MM.1S (cell line): ENCODE measurements at regions not wholly inside any gene's neighbourhood (a gene's known extent, or its start where the extent isn't known, plus 50 kb on each side); places are given as distances from the start of the nearest gene placed in this dataset.

ENCODE experiments used
- DNase-seq: peaks from one replicate; pipeline ENCODE4 v3.0.0-alpha.2; 2015
- H2AFZ ChIP-seq: fragments of 300-600 bp; sonication (generic); 2 replicates; pipeline ENCODE4 v1.6.0; 2016; ENCODE audit warnings: antibody characterized with exemption, low read length
- H3F3A ChIP-seq: fragments of 300-600 bp; sonication (generic); 2 replicates; pipeline ENCODE4 v1.6.1; 2016; ENCODE audit warnings: mild to moderate bottlenecking, antibody characterized with exemption, low read length, moderate library complexity, mixed read lengths; ENCODE audit not compliant: insufficient read depth
- H3K27ac ChIP-seq: fragments of 300-600 bp; sonication (generic); 2 replicates; pipeline ENCODE4 v1.5.1; 2016; ENCODE audit warnings: mild to moderate bottlenecking, low read length
- H3K27me3 ChIP-seq: fragments of 300-600 bp; sonication (generic); replicated peaks from 2 replicates; pipeline ENCODE4 v1.6.0; 2016; ENCODE audit warnings: low read length; ENCODE audit not compliant: insufficient read depth
- H3K36me3 ChIP-seq: fragments of 300-600 bp; sonication (generic); replicated peaks from 2 replicates; pipeline ENCODE4 v1.6.1; 2016; ENCODE audit warnings: mild to moderate bottlenecking, low read length, mixed read lengths; ENCODE audit not compliant: insufficient read depth
- H3K4me1 ChIP-seq: fragments of 300-600 bp; sonication (generic); 2 replicates; pipeline ENCODE4 v1.6.1; 2016; ENCODE audit warnings: low read length, mixed read lengths
- H3K4me2 ChIP-seq: fragments of 300-600 bp; sonication (generic); 2 replicates; pipeline ENCODE4 v1.6.0; 2016; ENCODE audit warnings: low read depth, low read length
- H3K4me3 ChIP-seq: fragments of 300-600 bp; sonication (generic); 2 replicates; pipeline ENCODE4 v1.5.1; 2016; ENCODE audit warnings: low read length, mixed read lengths
- H3K79me2 ChIP-seq: fragments of 300-600 bp; sonication (generic); 2 replicates; pipeline ENCODE4 v1.6.1; 2016; ENCODE audit warnings: mixed run types, low read length, mixed read lengths
- H3K9ac ChIP-seq: fragments of 300-600 bp; sonication (generic); 2 replicates; pipeline ENCODE4 v1.6.1; 2016; ENCODE audit warnings: low read length, mixed read lengths
- H3K9me2 ChIP-seq: fragments of 300-600 bp; sonication (generic); replicated peaks from 2 replicates; pipeline ENCODE4 v1.6.1; 2016; ENCODE audit warnings: mild to moderate bottlenecking, low read length, mixed read lengths; ENCODE audit not compliant: insufficient read depth
- H3K9me3 ChIP-seq: fragments of 300-600 bp; sonication (generic); replicated peaks from 2 replicates; pipeline ENCODE4 v1.6.1; 2016; ENCODE audit warnings: mild to moderate bottlenecking, low read length, mixed read lengths; ENCODE audit not compliant: insufficient read depth
- H4K20me1 ChIP-seq: fragments of 300-600 bp; sonication (generic); 2 replicates; pipeline ENCODE4 v1.6.1; 2016; ENCODE audit warnings: mild to moderate bottlenecking, low read length, moderate library complexity, mixed read lengths; ENCODE audit not compliant: insufficient read depth
- CTCF ChIP-seq: fragments of 300-600 bp; sonication (generic); IDR thresholded peaks from 2 replicates; pipeline ENCODE4 v1.5.1; 2016; ENCODE audit warnings: antibody characterized with exemption, low read length, mixed read lengths
- EZH2 ChIP-seq: fragments of 300-600 bp; sonication (generic); optimal IDR thresholded peaks from 2 replicates; pipeline ENCODE3; 2017; ENCODE audit warnings: low read depth, mild to moderate bottlenecking, antibody characterized with exemption, low read length, mixed read lengths
- EZH2phosphoT487 ChIP-seq: fragments of 300-600 bp; sonication (generic); IDR thresholded peaks from 2 replicates; pipeline ENCODE4 v1.6.1; 2018; ENCODE audit warnings: antibody characterized with exemption, low read length

DNA sequence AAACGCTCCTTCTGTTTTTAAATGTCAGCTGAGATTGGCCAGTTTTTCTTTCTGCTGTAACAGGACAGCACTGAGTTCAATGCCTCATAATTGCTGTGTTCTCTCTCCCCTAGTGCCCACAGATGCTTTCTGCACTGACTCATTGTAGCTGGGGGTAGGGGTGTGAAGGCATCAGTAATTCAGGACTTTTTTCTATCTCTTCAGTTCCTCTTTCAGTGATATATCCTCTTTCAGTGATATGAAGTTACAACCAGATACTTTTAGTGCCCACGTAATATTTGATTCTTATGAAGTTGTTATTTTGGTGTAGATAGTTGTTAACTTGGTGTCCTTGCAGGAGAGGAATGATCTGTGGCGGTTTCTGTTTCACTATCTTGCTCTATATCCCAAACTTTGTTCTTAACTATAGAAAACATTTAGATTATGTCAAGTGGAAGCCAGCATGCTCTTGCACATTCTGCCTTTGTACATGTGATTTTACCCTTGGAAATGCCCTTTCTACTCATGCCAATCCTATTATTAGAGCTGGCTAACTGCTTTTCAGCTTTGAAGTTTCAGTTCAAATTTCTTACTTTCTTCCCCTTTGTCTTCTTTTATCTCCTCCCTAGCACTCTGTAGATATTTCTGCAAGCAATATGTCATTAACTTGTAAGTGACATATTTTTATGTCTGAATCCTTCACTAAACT is 1258.4 kb downstream of the FAM133A start:
- no peaks in the 10 kb centered on the region for H3K9me3 ChIP-seq
- peak; percentile 31 for DNase-seq
- H3K79me2 ChIP-seq: no peaks in the 10 kb centered on the region
- peaks cover 14% of the 10 kb centered on the region for H3K4me1 ChIP-seq
- H3K9ac ChIP-seq: peak overlapping the region; percentile 10; the same call in 1 of the 2 replicates
- peaks cover 15% of the 10 kb centered on the region; the same call in 1 of the 2 replicates for H3F3A ChIP-seq
- peak overlapping the region; percentile 24; the same call in 1 of the 2 replicates for H3K4me3 ChIP-seq
- H4K20me1 ChIP-seq: no peaks in the 10 kb centered on the region
- no peaks in the 10 kb centered on the region for H3K36me3 ChIP-seq
- peak overlapping the region; percentile 80 for H2AFZ ChIP-seq
- no peaks in the 10 kb centered on the region for H3K27me3 ChIP-seq
- peak overlapping the region; percentile 54; the same call in 1 of the 2 replicates for H3K4me2 ChIP-seq
- H3K9me2 ChIP-seq: no peaks in the 10 kb centered on the region
- H3K27ac ChIP-seq: peak overlapping the region; percentile 64
- TF ChIP-seq EZH2: no peak
- 0 out of 2 replicates have a peak, but pooled peaks have one; percentile 8 for TF ChIP-seq CTCF
- no peak for TF ChIP-seq EZH2phosphoT487

GRCh38 chrX:94936722-94937121 is 1262.7 kb downstream of the FAM133A start:
- H4K20me1 ChIP-seq: no peaks in the 10 kb centered on the region
- no peaks in the 10 kb centered on the region for H3K79me2 ChIP-seq
- H3K4me2 ChIP-seq: no peak overlapping the region
- no peak overlapping the region for H3K4me3 ChIP-seq
- no peak overlapping the region for H3K9ac ChIP-seq
- no peak for DNase-seq
- H3K9me3 ChIP-seq: no peaks in the 10 kb centered on the region
- TF ChIP-seq EZH2: no peak
- TF ChIP-seq EZH2phosphoT487: no peak
- TF ChIP-seq CTCF: no peak
- H3K27me3 ChIP-seq: no peaks in the 10 kb centered on the region
- no peak overlapping the region for H3K27ac ChIP-seq
- 0 out of 2 replicates have a peak, but pooled peaks cover 12% of the 10 kb centered on the region for H3F3A ChIP-seq
- H2AFZ ChIP-seq: no peak overlapping the region
- H3K4me1 ChIP-seq: peaks cover 8% of the 10 kb centered on the region
- no peaks in the 10 kb centered on the region for H3K36me3 ChIP-seq
- no peaks in the 10 kb centered on the region for H3K9me2 ChIP-seq

GRCh38 chrX:94937491-94937890 is 1263.5 kb downstream of the FAM133A start:
- H3K9ac ChIP-seq: no peak overlapping the region
- 0 out of 2 replicates have a peak, but pooled peaks cover 7% of the 10 kb centered on the region for H3F3A ChIP-seq
- H4K20me1 ChIP-seq: no peaks in the 10 kb centered on the region
- H3K4me1 ChIP-seq: 0 out of 2 replicates have a peak, but pooled peaks cover 3% of the 10 kb centered on the region
- no peak overlapping the region for H3K4me2 ChIP-seq
- H3K27me3 ChIP-seq: no peaks in the 10 kb centered on the region
- no peak overlapping the region for H3K4me3 ChIP-seq
- no peaks in the 10 kb centered on the region for H3K9me2 ChIP-seq
- no peaks in the 10 kb centered on the region for H3K79me2 ChIP-seq
- H3K9me3 ChIP-seq: no peaks in the 10 kb centered on the region
- TF ChIP-seq EZH2 (no peak), CTCF (no peak), EZH2phosphoT487 (no peak)
- H2AFZ ChIP-seq: no peak overlapping the region
- DNase-seq: no peak
- no peaks in the 10 kb centered on the region for H3K36me3 ChIP-seq
- no peak overlapping the region for H3K27ac ChIP-seq
